ENCODE measurements at regions not wholly inside any gene's neighbourhood (a gene's known extent, or its start where the extent isn't known, plus 50 kb on each side); places are given as distances from the start of the nearest gene placed in this dataset.
A peak's percentile ranks its signal among the peaks of the same experiment; 100 is the strongest.

- DNase-seq = no peak
Measured at GRCh38 chr15:61736790-61737189, 323.5 kb downstream of the VPS13C start.

GRCh38 chr15:61731099-61731498, 329.1 kb downstream of the VPS13C start:
- no peak for DNase-seq

- DNase-seq = no peak
Measured at GRCh38 chr15:61729646-61730045, 330.6 kb downstream of the VPS13C start.

GRCh38 chr15:61726166-61726565, 334.1 kb downstream of the VPS13C start:
- no peak for DNase-seq

- no peak for DNase-seq
Measured at GRCh38 chr15:61725251-61725650, 335.0 kb downstream of the VPS13C start.

GRCh38 chr15:61724251-61724939, 335.9 kb downstream of the VPS13C start:
- DNase-seq = no peak

GRCh38 chr15:61721418-61721817, 338.8 kb downstream of the VPS13C start:
- no peak for DNase-seq

- DNase-seq = no peak
Measured at GRCh38 chr15:61720197-61720704, 340.0 kb downstream of the VPS13C start.

GRCh38 chr15:61715082-61715481, 345.2 kb downstream of the VPS13C start:
- DNase-seq = peak; percentile 66

GRCh38 chr15:61712129-61712759, 348.0 kb downstream of the VPS13C start:
- no peak for DNase-seq

GRCh38 chr15:61702224-61703020, 357.8 kb downstream of the VPS13C start:
- DNase-seq = no peak

GRCh38 chr15:61701455-61701854, 358.8 kb downstream of the VPS13C start:
- no peak for DNase-seq

GRCh38 chr15:61700803-61701202, 359.4 kb downstream of the VPS13C start:
- no peak for DNase-seq

GRCh38 chr15:61697796-61698195, 362.5 kb downstream of the VPS13C start:
- DNase-seq = no peak

- DNase-seq = no peak
Measured at GRCh38 chr15:61689067-61689466, 371.2 kb downstream of the VPS13C start.

- DNase-seq = no peak
Measured at GRCh38 chr15:61687651-61688050, 372.6 kb downstream of the VPS13C start.

GRCh38 chr15:61687124-61687523, 373.1 kb downstream of the VPS13C start:
- DNase-seq = no peak

- DNase-seq = no peak
Measured at GRCh38 chr15:61685971-61686370, 374.3 kb downstream of the VPS13C start.

- DNase-seq = no peak
Measured at GRCh38 chr15:61685534-61685933, 374.7 kb downstream of the VPS13C start.

- DNase-seq = no peak
Measured at GRCh38 chr15:61684749-61685467, 375.3 kb downstream of the VPS13C start.

GRCh38 chr15:61682891-61683735, 377.1 kb downstream of the VPS13C start:
- DNase-seq = no peak

GRCh38 chr15:61681676-61682075, 378.6 kb downstream of the VPS13C start:
- DNase-seq = no peak
